ENCODE measurements at regions not wholly inside any gene's neighbourhood (a gene's known extent, or its start where the extent isn't known, plus 50 kb on each side); places are given as distances from the start of the nearest gene placed in this dataset.

DNA sequence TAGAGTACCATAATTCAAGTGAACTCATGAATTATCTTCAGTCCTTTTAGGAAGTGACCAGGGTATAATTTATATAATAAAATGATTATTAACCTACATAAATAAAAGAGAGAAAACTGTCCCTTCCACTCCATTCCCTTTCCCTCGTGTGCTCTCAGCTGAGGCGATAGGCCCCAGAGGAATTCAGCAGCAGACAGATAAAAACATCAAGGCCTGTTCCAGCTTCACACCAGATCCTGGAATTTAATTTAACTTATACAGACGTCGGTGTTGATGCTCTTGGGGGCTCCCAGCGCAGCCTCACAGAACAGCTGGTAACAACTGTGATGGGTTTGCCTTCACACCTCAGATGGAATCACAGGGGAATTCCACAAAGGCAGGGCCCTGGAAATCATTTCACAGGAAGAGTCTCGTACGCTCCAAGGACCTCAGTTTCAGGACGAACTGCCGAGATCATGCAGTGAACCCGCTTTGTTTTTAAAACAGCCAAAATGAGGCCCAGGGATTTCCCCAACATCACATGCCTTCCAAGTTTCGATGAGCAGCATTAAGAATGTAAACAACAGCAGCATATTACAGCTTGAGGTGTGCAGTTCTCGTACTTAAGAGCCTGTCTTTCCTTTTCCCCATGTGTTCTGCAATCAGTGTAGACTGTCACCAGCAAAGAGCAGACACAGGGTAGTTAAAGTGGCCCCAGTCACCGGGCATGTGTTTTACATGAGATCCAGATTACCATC is 73.6 kb upstream of the ALDH1B1 start:
- peak in 1 of 35 experiments; percentile 6 for DNase-seq
- H3K27ac ChIP-seq (ENCODE audit: low read length), result no peak overlapping the region
- WGBS (ENCODE audit: insufficient coverage), result 56% methylated on average over 12 of the region's 13 CpGs
- H3K27me3 Mint-ChIP-seq, result peaks cover 13 to 17% of the 10 kb centered on the region in 2 donors
- ChIA-PET CTCF (interaction anchor here in 1 of 2 donors (0.6 kb wide), 1 partner anchor 256 kb away, joined by 3 read pairs; no protein-coding TSS in a partner anchor), POLR2A (no interaction called here)
- H3K36me3 ChIP-seq (ENCODE audit: control insufficient read depth in 2 of 2, extremely low read depth in 1 of 2, insufficient read depth in 1 of 2, low read length in 1 of 2), result no peaks in the 10 kb centered on the region
- H3K36me3 Mint-ChIP-seq, result no peaks in the 10 kb centered on the region
- no peak for ATAC-seq (replicated peaks in 1 of 4)
- H3K4me3 ChIP-seq (ENCODE audit: control insufficient read depth in 1 of 2, extremely low read depth in 1 of 2, low read length in 1 of 2), result no peak overlapping the region
- H3K27ac Mint-ChIP-seq, result no peak overlapping the region
- H3K4me1 ChIP-seq (ENCODE audit: control insufficient read depth in 1 of 2, extremely low read depth in 1 of 2, insufficient read depth in 2 of 2, low read length in 2 of 2), result no peaks in the 10 kb centered on the region
- H3K9me3 Mint-ChIP-seq, result no peaks in the 10 kb centered on the region
- H3K9me3 ChIP-seq, result no peaks in the 10 kb centered on the region
- H3K27me3 ChIP-seq (replicated peaks in 1 of 2; ENCODE audit: control insufficient read depth in 2 of 2, extremely low read depth in 1 of 2, insufficient read depth in 2 of 2, low read length in 1 of 2), result peaks cover 0 to 13% of the 10 kb centered on the region in 2 experiments
- no peak overlapping the region for H3K4me3 Mint-ChIP-seq
- H3K4me1 Mint-ChIP-seq, result peaks cover 0 to 2% (median 0%) of the 10 kb centered on the region in 3 donors

DNA sequence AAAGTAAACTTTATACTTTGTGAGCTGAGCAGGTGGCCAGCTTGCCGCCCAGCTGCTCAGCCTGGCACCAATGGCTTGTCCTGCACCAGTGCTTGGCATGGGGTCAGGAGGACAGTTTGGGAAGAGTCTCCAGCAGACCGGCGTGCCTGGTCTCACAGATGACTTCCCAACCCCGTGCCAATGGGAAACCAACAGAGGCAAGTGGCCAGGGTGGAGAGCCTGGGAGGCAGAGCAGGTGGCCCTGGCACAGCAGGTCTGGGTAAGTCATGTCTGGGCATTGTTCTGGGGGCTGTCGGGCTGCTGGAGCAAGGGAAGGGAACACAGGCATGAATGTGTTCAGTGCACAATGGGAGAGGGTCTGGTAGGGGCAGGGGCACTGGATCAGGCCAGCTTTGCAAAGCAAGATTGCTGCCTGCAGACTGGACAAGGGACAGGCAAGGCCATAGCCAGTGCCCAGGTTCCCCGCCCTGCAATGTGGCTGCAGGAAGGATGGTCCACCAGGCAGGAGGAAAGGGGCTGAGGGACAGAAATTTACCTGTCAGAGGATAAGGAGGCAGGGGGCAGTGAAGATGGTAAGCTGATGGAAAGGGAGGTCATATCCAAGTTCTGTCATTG is 76.2 kb upstream of the ALDH1B1 start:
- H3K27me3 Mint-ChIP-seq, result peaks cover 22 to 23% of the 10 kb centered on the region in 2 donors
- no peak for ATAC-seq (replicated peaks in 1 of 4)
- peaks cover 0 to 2% (median 0%) of the 10 kb centered on the region in 3 donors for H3K4me1 Mint-ChIP-seq
- no peaks in the 10 kb centered on the region for H3K36me3 Mint-ChIP-seq
- no peaks in the 10 kb centered on the region for H3K4me1 ChIP-seq (ENCODE audit: control insufficient read depth in 1 of 2, extremely low read depth in 1 of 2, insufficient read depth in 2 of 2, low read length in 2 of 2)
- no peak overlapping the region for H3K4me3 Mint-ChIP-seq
- no peak overlapping the region for H3K27ac Mint-ChIP-seq
- H3K36me3 ChIP-seq (ENCODE audit: control insufficient read depth in 2 of 2, extremely low read depth in 1 of 2, insufficient read depth in 1 of 2, low read length in 1 of 2), result no peaks in the 10 kb centered on the region
- ChIA-PET CTCF (no interaction called here), POLR2A (no interaction called here)
- no peaks in the 10 kb centered on the region for H3K9me3 ChIP-seq
- no peak for DNase-seq
- WGBS (ENCODE audit: insufficient coverage), result 75% methylated on average over 5 of the region's 6 CpGs
- H3K9me3 Mint-ChIP-seq, result no peaks in the 10 kb centered on the region
- no peak overlapping the region for H3K27ac ChIP-seq (ENCODE audit: low read length)
- H3K4me3 ChIP-seq (ENCODE audit: control insufficient read depth in 1 of 2, extremely low read depth in 1 of 2, low read length in 1 of 2), result no peak overlapping the region
- peaks cover 0 to 27% of the 10 kb centered on the region in 2 experiments for H3K27me3 ChIP-seq (replicated peaks in 1 of 2; ENCODE audit: control insufficient read depth in 2 of 2, extremely low read depth in 1 of 2, insufficient read depth in 2 of 2, low read length in 1 of 2)

- peaks cover 0 to 2% (median 0%) of the 10 kb centered on the region in 3 donors for H3K4me1 Mint-ChIP-seq
- peaks cover 23 to 27% of the 10 kb centered on the region in 2 donors for H3K27me3 Mint-ChIP-seq
- POLR2A ChIA-PET, result no interaction called here
Observed at GRCh38 chr9:38315085-38315595, 77.4 kb upstream of the ALDH1B1 start.

GRCh38 chr9:38313421-38313820 is 79.1 kb upstream of the ALDH1B1 start:
- ChIA-PET POLR2A (no interaction called here), CTCF (no interaction called here)
- DNase-seq (no peak), ATAC-seq (replicated peaks in 1 of 4) (no peak)
- H3K27ac Mint-ChIP-seq, result no peak overlapping the region
- Histone ChIP-seq H3K36me3 (ENCODE audit: control insufficient read depth in 2 of 2, extremely low read depth in 1 of 2, insufficient read depth in 1 of 2, low read length in 1 of 2) (no peaks in the 10 kb centered on the region), H3K4me3 (ENCODE audit: control insufficient read depth in 1 of 2, extremely low read depth in 1 of 2, low read length in 1 of 2) (no peak overlapping the region), H3K4me1 (ENCODE audit: control insufficient read depth in 1 of 2, extremely low read depth in 1 of 2, insufficient read depth in 2 of 2, low read length in 2 of 2) (no peaks in the 10 kb centered on the region), H3K27me3 (replicated peaks in 1 of 2; ENCODE audit: control insufficient read depth in 2 of 2, extremely low read depth in 1 of 2, insufficient read depth in 2 of 2, low read length in 1 of 2) (peaks cover 0 to 41% of the 10 kb centered on the region in 2 experiments), H3K27ac (ENCODE audit: low read length) (no peak overlapping the region), H3K9me3 (no peaks in the 10 kb centered on the region)
- no peaks in the 10 kb centered on the region for H3K9me3 Mint-ChIP-seq
- no peaks in the 10 kb centered on the region for H3K4me1 Mint-ChIP-seq
- peaks cover 22 to 23% of the 10 kb centered on the region in 2 donors for H3K27me3 Mint-ChIP-seq
- WGBS (ENCODE audit: insufficient coverage), result no CpG with 5 or more reads among the region's 6 CpGs
- H3K36me3 Mint-ChIP-seq, result no peaks in the 10 kb centered on the region
- H3K4me3 Mint-ChIP-seq, result no peak overlapping the region

More at GRCh38 chr9:38315085-38315595, 77.4 kb upstream of the ALDH1B1 start:
- H3K9me3 Mint-ChIP-seq, result no peaks in the 10 kb centered on the region
- H3K4me3 Mint-ChIP-seq, result no peak overlapping the region
- no peaks in the 10 kb centered on the region for H3K4me1 ChIP-seq (ENCODE audit: control insufficient read depth in 1 of 2, extremely low read depth in 1 of 2, insufficient read depth in 2 of 2, low read length in 2 of 2)
- peaks cover 0 to 32% of the 10 kb centered on the region in 2 experiments for H3K27me3 ChIP-seq (replicated peaks in 1 of 2; ENCODE audit: control insufficient read depth in 2 of 2, extremely low read depth in 1 of 2, insufficient read depth in 2 of 2, low read length in 1 of 2)
- no peak overlapping the region for H3K4me3 ChIP-seq (ENCODE audit: control insufficient read depth in 1 of 2, extremely low read depth in 1 of 2, low read length in 1 of 2)
- H3K27ac Mint-ChIP-seq, result no peak overlapping the region
- WGBS (ENCODE audit: insufficient coverage), result 77% methylated on average over 9 of the region's 9 CpGs
- H3K27ac ChIP-seq (ENCODE audit: low read length), result no peak overlapping the region
- DNase-seq, result no peak
- no peak for ATAC-seq (replicated peaks in 1 of 4)
- CTCF ChIA-PET, result no interaction called here
- H3K9me3 ChIP-seq, result no peaks in the 10 kb centered on the region
- no peaks in the 10 kb centered on the region for H3K36me3 Mint-ChIP-seq
- H3K36me3 ChIP-seq (ENCODE audit: control insufficient read depth in 2 of 2, extremely low read depth in 1 of 2, insufficient read depth in 1 of 2, low read length in 1 of 2), result no peaks in the 10 kb centered on the region

- Histone ChIP-seq H3K27me3 (replicated peaks in 1 of 2; ENCODE audit: control insufficient read depth in 2 of 2, extremely low read depth in 1 of 2, insufficient read depth in 2 of 2, low read length in 1 of 2) (peaks cover 0 to 43% of the 10 kb centered on the region in 2 experiments), H3K27ac (ENCODE audit: low read length) (no peak overlapping the region), H3K4me3 (ENCODE audit: control insufficient read depth in 1 of 2, extremely low read depth in 1 of 2, low read length in 1 of 2) (no peak overlapping the region), H3K4me1 (ENCODE audit: control insufficient read depth in 1 of 2, extremely low read depth in 1 of 2, insufficient read depth in 2 of 2, low read length in 2 of 2) (no peaks in the 10 kb centered on the region), H3K36me3 (ENCODE audit: control insufficient read depth in 2 of 2, extremely low read depth in 1 of 2, insufficient read depth in 1 of 2, low read length in 1 of 2) (no peaks in the 10 kb centered on the region), H3K9me3 (no peaks in the 10 kb centered on the region)
- no peak overlapping the region for H3K4me3 Mint-ChIP-seq
- DNase-seq (no peak), ATAC-seq (replicated peaks in 1 of 4) (no peak)
- peaks cover 22 to 23% of the 10 kb centered on the region in 2 donors for H3K27me3 Mint-ChIP-seq
- POLR2A ChIA-PET, result no interaction called here
- WGBS (ENCODE audit: insufficient coverage), result 88% methylated on average over 4 of the region's 4 CpGs
- CTCF ChIA-PET, result no interaction called here
- no peaks in the 10 kb centered on the region for H3K4me1 Mint-ChIP-seq
- H3K36me3 Mint-ChIP-seq, result no peaks in the 10 kb centered on the region
- no peaks in the 10 kb centered on the region for H3K9me3 Mint-ChIP-seq
- H3K27ac Mint-ChIP-seq, result no peak overlapping the region
Observed at GRCh38 chr9:38312406-38312805, 80.1 kb upstream of the ALDH1B1 start.

DNA sequence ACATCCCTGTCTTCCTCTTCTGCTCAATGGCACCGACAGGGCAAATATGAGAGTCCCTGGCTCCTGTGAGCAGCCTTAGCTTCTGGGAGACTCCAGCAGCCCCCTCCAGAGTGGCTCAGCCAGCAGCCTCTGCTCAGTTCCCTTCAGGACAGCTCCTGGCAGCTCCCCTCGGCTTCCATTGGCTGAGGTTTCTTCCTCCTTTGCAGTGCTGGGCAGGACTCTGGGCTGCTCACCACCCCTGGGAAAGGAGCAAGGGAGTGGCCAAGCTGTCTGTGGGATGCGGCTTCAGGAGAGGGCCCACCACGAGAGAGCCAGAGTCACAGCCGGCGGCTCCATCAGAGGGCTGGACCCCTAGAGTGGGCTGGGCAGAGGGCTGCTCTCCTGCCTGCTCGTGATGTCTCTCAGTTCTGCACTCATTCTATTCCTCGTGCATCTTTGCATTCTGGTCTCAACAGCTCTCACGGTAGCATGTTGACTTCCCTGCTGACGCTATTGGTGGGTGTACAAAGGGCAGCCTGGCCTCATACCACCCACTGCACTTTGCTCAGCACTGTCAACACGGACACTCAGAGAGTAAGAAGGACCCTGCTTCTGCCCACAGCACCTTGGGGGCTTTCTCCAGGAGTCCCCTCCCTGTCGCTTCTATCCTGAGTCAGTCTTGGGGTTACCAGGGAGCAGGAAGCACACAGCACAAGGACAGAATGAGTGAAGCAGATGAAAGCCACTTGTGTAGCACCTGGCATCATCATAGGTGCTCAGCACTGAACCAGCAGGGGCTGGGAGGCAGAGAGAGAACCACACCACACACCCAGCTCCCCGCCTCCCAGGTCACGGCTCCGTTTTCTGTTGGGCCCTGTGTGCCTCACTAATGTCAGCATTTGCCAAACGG is 80.9 kb upstream of the ALDH1B1 start:
- Histone ChIP-seq H3K4me1 (ENCODE audit: control insufficient read depth in 1 of 2, extremely low read depth in 1 of 2, insufficient read depth in 2 of 2, low read length in 2 of 2) (no peaks in the 10 kb centered on the region), H3K9me3 (no peaks in the 10 kb centered on the region), H3K27me3 (replicated peaks in 1 of 2; ENCODE audit: control insufficient read depth in 2 of 2, extremely low read depth in 1 of 2, insufficient read depth in 2 of 2, low read length in 1 of 2) (peaks cover 0 to 43% of the 10 kb centered on the region in 2 experiments), H3K27ac (ENCODE audit: low read length) (no peak overlapping the region), H3K4me3 (ENCODE audit: control insufficient read depth in 1 of 2, extremely low read depth in 1 of 2, low read length in 1 of 2) (no peak overlapping the region), H3K36me3 (ENCODE audit: control insufficient read depth in 2 of 2, extremely low read depth in 1 of 2, insufficient read depth in 1 of 2, low read length in 1 of 2) (no peaks in the 10 kb centered on the region)
- ChIA-PET CTCF (no interaction called here), POLR2A (no interaction called here)
- no peaks in the 10 kb centered on the region for H3K36me3 Mint-ChIP-seq
- H3K4me1 Mint-ChIP-seq, result no peaks in the 10 kb centered on the region
- ATAC-seq (replicated peaks in 1 of 4) (no peak), DNase-seq (no peak)
- no peak overlapping the region for H3K4me3 Mint-ChIP-seq
- H3K27ac Mint-ChIP-seq, result no peak overlapping the region
- H3K9me3 Mint-ChIP-seq, result no peaks in the 10 kb centered on the region
- peaks cover 19 to 22% of the 10 kb centered on the region in 2 donors for H3K27me3 Mint-ChIP-seq
- 63% methylated on average over 12 of the region's 16 CpGs for WGBS (ENCODE audit: insufficient coverage)

All from T-cell (primary cell).